Endothelial cell of umbilical vein (primary cell): ENCODE measurements at regions not wholly inside any gene's neighbourhood (a gene's known extent, or its start where the extent isn't known, plus 50 kb on each side); places are given as distances from the start of the nearest gene placed in this dataset.

Experiments used
- BruUV-seq: library from RNA; stranded (reverse); fragments of 400-500 nt; replicated peaks from 2 replicates; lab custom pipeline; 2021; lab: Mats Ljungman, UMichigan
- CTCF ChIA-PET: fragments of 300-600, 350-600 bp; sonication (Branson Sonifier 250); formaldehyde crosslinking; loops from one replicate; lab custom pipeline; 2021; ENCODE audit warnings: antibody characterized with exemption, inconsistent platforms; lab: Charles Lee
- POLR2A ChIA-PET: fragments of 300-600, 350-600 bp; sonication (Branson Sonifier 250); formaldehyde crosslinking; loops from one replicate; lab custom pipeline; 2021; ENCODE audit warnings: antibody characterized with exemption, inconsistent platforms; lab: Charles Lee
- DNase-seq: peaks from one replicate; pipeline ENCODE4 v3.0.0-alpha.2; 2011; ENCODE audit warnings: low read depth, low spot score
- FAIRE-seq: peaks from 2 replicates; lab custom pipeline; 2011; peaks lifted over from hg19 to GRCh38; lab: Jason Lieb, UNC
- H2AFZ ChIP-seq: 2 replicates; pipeline ENCODE4 v1.6.0; 2012; ENCODE audit warnings: low read depth, low read length, control low read depth, inconsistent platforms
- H3K27ac ChIP-seq: 2 replicates; pipeline ENCODE4 v1.5.1; 2011; ENCODE audit warnings: low read depth, mild to moderate bottlenecking, control low read depth, low read length, moderate library complexity; ENCODE audit not compliant: insufficient read depth
- H3K27me3 ChIP-seq, 2 experiments: 2 replicates each; pipeline versions ENCODE4 v1.6.0 to v1.6.1; 2011; ENCODE audit warnings: low read length in 2 of 2, mixed read lengths in 1 of 2; ENCODE audit not compliant: control insufficient read depth in 2 of 2, insufficient read depth in 2 of 2
- H3K36me3 ChIP-seq, 2 experiments: 2 replicates in 1 of 2; 3 replicates in 1 of 2; pipeline ENCODE4 v1.5.1; 2011; ENCODE audit warnings: low read length in 2 of 2, mild to moderate bottlenecking in 1 of 2, moderate library complexity in 1 of 2; ENCODE audit not compliant: control insufficient read depth in 2 of 2, insufficient read depth in 2 of 2; ENCODE audit errors: extremely low read depth in 1 of 2
- H3K4me1 ChIP-seq: 3 replicates; pipeline ENCODE4 v1.5.1; 2011; ENCODE audit warnings: mild to moderate bottlenecking, low read length; ENCODE audit not compliant: control insufficient read depth, insufficient read depth; ENCODE audit errors: extremely low read depth
- H3K4me2 ChIP-seq: 2 replicates; pipeline ENCODE4 v1.6.1; 2011; ENCODE audit warnings: low read length, control low read depth, mixed read lengths; ENCODE audit not compliant: insufficient read depth
- H3K4me3 ChIP-seq, 3 experiments: fragments of 200-600 bp in 1 of 3; sonication (generic), shearing (Covaris generic) in 1 of 3; replicated peaks in 1 of 3; 2 replicates each; pipeline ENCODE4 v1.5.1; 2011 to 2016; ENCODE audit warnings: control low read depth in 3 of 3, low read length in 3 of 3, mild to moderate bottlenecking in 2 of 3, inconsistent platforms in 1 of 3, low read depth in 1 of 3, moderate library complexity in 1 of 3; ENCODE audit not compliant: insufficient read depth in 1 of 3
- H3K79me2 ChIP-seq: 2 replicates; pipeline ENCODE4 v1.6.0; 2012; ENCODE audit warnings: low read length, inconsistent platforms; ENCODE audit not compliant: control insufficient read depth, insufficient read depth
- H3K9ac ChIP-seq: replicated peaks from 2 replicates; pipeline ENCODE3; 2011; ENCODE audit warnings: low read length, control low read depth; ENCODE audit not compliant: insufficient read depth; ENCODE audit errors: extremely low read depth
- H3K9me1 ChIP-seq: replicated peaks from 3 replicates; pipeline ENCODE4 v1.6.0; 2011; ENCODE audit warnings: mild to moderate bottlenecking, low read length; ENCODE audit not compliant: control insufficient read depth, insufficient read depth; ENCODE audit errors: extremely low read depth
- H3K9me3 ChIP-seq: replicated peaks from 2 replicates; pipeline ENCODE4 v1.5.1; 2012; ENCODE audit warnings: low read length, inconsistent platforms; ENCODE audit not compliant: control insufficient read depth, insufficient read depth
- H4K20me1 ChIP-seq: replicated peaks from 2 replicates; pipeline ENCODE3; 2011; ENCODE audit warnings: mild to moderate bottlenecking, low read length; ENCODE audit not compliant: control insufficient read depth, insufficient read depth; ENCODE audit errors: extremely low read depth
- EZH2 ChIP-seq: IDR thresholded peaks from 2 replicates; pipeline ENCODE4 v1.6.1; 2012; ENCODE audit warnings: borderline replicate concordance, low read depth, mild to moderate bottlenecking, moderate library complexity, low read length, inconsistent platforms; ENCODE audit not compliant: severe bottlenecking
- FOS ChIP-seq: IDR thresholded peaks from 2 replicates; pipeline ENCODE4 v1.6.1; 2011; ENCODE audit warnings: mild to moderate bottlenecking, low read length, moderate library complexity, borderline replicate concordance; ENCODE audit not compliant: insufficient read depth
- GATA2 ChIP-seq: IDR thresholded peaks from 2 replicates; pipeline ENCODE4 v1.7.0; 2011; ENCODE audit warnings: low read depth, mild to moderate bottlenecking, moderate library complexity, mixed read lengths, low read length; ENCODE audit not compliant: insufficient read length, insufficient read depth
- MYC ChIP-seq: IDR thresholded peaks from one replicate; pipeline ENCODE4 v1.6.1; 2011; ENCODE audit warnings: mild to moderate bottlenecking, low read depth, low read length
- POLR2AphosphoS5 ChIP-seq: IDR thresholded peaks from 2 replicates; pipeline ENCODE4 v1.6.1; 2012; ENCODE audit warnings: low read depth, mild to moderate bottlenecking, control low read depth, low read length, moderate library complexity; ENCODE audit not compliant: insufficient read depth
- dilution Hi-C: fragments of 300-500 bp; cut with MboI; formaldehyde crosslinking; loops from one replicate; pipeline ENCODE4 v1.15.0; 2019; ENCODE audit warnings: low sequenced_read_pairs; ENCODE audit not compliant: extremely low pct_ligation_motif_present
- intact Hi-C: fragments of 100-400 bp; cut with micrococcal nuclease; formaldehyde crosslinking; loops from one replicate; pipeline ENCODE4 v1.10.0; 2022
- TF ChIP-seq, protein P1 (sequence below), 2 donors: IDR thresholded peaks; 1 replicate in 1 of 2; 2 replicates in 1 of 2; pipeline ENCODE4 v1.5.1; 2011; ENCODE audit warnings: low read length in 2 of 2, mild to moderate bottlenecking in 2 of 2, moderate library complexity in 2 of 2, control low read depth in 1 of 2, inconsistent platforms in 1 of 2, low read depth in 1 of 2; ENCODE audit not compliant: insufficient read depth in 1 of 2; ENCODE audit errors: extremely low read depth in 1 of 2
- TF ChIP-seq, protein P2 (sequence below): IDR thresholded peaks from 2 replicates; pipeline ENCODE4 v1.6.1; 2011; ENCODE audit not compliant: insufficient read depth, insufficient read length

DNA sequence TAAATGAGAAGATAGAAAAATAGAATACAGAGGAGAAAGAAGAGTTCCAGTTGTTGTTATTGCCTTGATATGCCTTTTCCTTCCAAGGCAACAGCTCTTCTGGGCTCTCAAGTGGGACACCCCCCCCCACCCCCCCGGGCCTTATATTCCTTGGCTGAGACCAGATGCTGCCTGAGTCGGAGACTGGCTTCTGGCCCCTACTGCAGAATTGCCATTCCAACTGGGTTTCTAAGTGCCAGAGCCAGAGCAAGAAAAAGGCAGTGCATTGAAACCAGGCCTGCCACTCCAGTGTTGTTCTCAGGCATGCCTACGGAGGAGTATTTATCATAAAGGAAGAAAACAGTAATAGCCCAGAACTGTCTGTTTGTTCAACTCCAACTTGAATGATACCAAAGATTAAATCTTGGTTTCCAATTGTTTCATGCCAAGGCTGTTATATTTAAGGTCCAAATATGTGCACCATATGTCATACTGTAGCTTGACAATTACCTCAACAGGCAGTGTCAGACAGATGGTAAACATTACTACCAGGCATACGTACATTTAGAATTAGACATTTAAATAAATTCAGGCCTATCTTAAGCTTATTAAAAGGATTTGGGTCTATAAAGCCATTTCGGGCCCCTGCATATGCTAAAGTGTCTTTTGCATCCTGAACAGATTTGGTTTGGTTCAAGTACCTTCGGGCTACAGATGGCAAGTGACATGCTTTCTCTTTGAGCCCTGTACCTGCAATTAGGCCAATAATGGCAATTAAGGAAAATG lies 209.9 kb upstream of the SEMA6D start:
- no peak overlapping the region for H3K27ac ChIP-seq
- no peak overlapping the region for H3K9ac ChIP-seq

More for the DNA sequence above, 209.9 kb upstream of the SEMA6D start:
- Histone ChIP-seq H3K9me3 (no peaks in the 10 kb centered on the region), H3K27me3 (no peaks in the 10 kb centered on the region), H2AFZ (no peak overlapping the region), H3K9me1 (no peaks in the 10 kb centered on the region), H3K4me1 (peaks cover 4% of the 10 kb centered on the region), H3K36me3 (no peaks in the 10 kb centered on the region), H3K4me3 (no peak overlapping the region), H3K79me2 (no peaks in the 10 kb centered on the region), H4K20me1 (no peaks in the 10 kb centered on the region), H3K4me2 (no peak overlapping the region)
- TF ChIP-seq POLR2AphosphoS5 (no peak), GATA2 (no peak), MYC (no peak), FOS (no peak), EZH2 (no peak)
- TF ChIP-seq, protein P1, sequence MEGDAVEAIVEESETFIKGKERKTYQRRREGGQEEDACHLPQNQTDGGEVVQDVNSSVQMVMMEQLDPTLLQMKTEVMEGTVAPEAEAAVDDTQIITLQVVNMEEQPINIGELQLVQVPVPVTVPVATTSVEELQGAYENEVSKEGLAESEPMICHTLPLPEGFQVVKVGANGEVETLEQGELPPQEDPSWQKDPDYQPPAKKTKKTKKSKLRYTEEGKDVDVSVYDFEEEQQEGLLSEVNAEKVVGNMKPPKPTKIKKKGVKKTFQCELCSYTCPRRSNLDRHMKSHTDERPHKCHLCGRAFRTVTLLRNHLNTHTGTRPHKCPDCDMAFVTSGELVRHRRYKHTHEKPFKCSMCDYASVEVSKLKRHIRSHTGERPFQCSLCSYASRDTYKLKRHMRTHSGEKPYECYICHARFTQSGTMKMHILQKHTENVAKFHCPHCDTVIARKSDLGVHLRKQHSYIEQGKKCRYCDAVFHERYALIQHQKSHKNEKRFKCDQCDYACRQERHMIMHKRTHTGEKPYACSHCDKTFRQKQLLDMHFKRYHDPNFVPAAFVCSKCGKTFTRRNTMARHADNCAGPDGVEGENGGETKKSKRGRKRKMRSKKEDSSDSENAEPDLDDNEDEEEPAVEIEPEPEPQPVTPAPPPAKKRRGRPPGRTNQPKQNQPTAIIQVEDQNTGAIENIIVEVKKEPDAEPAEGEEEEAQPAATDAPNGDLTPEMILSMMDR (IDR thresholded peaks at IDR 0.05; ENCODE audit: extremely low read depth in 1 of 2, insufficient read depth in 1 of 2, low read depth in 1 of 2, low read length in 2 of 2): no peak
- TF ChIP-seq, protein P2, sequence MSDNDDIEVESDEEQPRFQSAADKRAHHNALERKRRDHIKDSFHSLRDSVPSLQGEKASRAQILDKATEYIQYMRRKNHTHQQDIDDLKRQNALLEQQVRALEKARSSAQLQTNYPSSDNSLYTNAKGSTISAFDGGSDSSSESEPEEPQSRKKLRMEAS: no peak
- CTCF ChIA-PET: interaction anchor here (0.9 to 1.6 kb wide), 4 partner anchors 10 to 204 kb away, joined by 3 to 4 read pairs (median 3); no protein-coding TSS in a partner anchor
- BruUV-seq: no TSS peak
- FAIRE-seq (no peak), DNase-seq (no peak)
- dilution Hi-C loops: no loop called here
- POLR2A ChIA-PET: no interaction called here
- intact Hi-C loops: no loop called here
